ENCODE measurements at regions not wholly inside any gene's neighbourhood (a gene's known extent, or its start where the extent isn't known, plus 50 kb on each side); places are given as distances from the start of the nearest gene placed in this dataset.

DNA sequence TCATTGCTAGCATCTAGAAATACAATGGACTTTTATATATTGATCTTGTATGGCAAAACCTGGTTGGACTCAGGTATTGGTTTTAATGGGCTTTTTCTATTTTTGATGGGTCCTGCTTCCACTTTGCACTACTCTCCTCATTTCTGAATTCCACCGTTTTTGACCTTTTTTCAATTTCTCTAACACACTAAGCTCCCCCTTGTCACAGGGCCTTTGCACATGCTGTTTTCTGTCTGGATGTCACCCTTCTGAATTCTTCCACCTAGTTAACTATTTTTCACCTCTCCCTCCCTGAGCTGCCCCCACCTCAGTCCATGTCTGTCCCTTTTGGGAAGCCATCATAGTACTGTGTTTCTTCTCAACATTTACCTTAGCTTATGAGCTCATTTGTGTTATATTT is 112.7 kb upstream of the FRMD6 start:
- no peaks in the 10 kb centered on the region for H3K4me1 ChIP-seq (ENCODE audit: control insufficient read depth, low read depth, low read length)
- no peak overlapping the region for H3K27ac ChIP-seq (ENCODE audit: low read depth, low read length)
- H3K36me3 ChIP-seq (ENCODE audit: control insufficient read depth, insufficient read depth, low read length) = no peaks in the 10 kb centered on the region
- H2BK120ac ChIP-seq (ENCODE audit: low read depth, low read length) = no peak overlapping the region
- no peak overlapping the region for H3K18ac ChIP-seq (ENCODE audit: low read length)
- no peak overlapping the region for H2BK15ac ChIP-seq (replicated peaks; ENCODE audit: low read depth)
- H2AK5ac ChIP-seq (ENCODE audit: low read length) = no peak overlapping the region
- no CpG with 5 or more reads among the region's 1 CpG for WGBS (ENCODE audit: extremely low coverage, insufficient coverage, low lambda C conversion rate)
- H2BK5ac ChIP-seq (ENCODE audit: low read length) = no peak overlapping the region
- no peak overlapping the region for H3K23ac ChIP-seq (ENCODE audit: low read length)
- H3K4ac ChIP-seq (ENCODE audit: low read depth, low read length) = no peak overlapping the region
- no peak overlapping the region for H3K56ac ChIP-seq (ENCODE audit: low read length)
- H3K79me1 ChIP-seq (ENCODE audit: low read length) = no peaks in the 10 kb centered on the region
- no peaks in the 10 kb centered on the region for H3K79me2 ChIP-seq (ENCODE audit: control insufficient read depth, insufficient read depth, low read length)
- no peak overlapping the region for H3K9ac ChIP-seq (ENCODE audit: low read length)
- H3K27me3 ChIP-seq (ENCODE audit: insufficient read depth, low read length, poor library complexity) = no peaks in the 10 kb centered on the region
- no peak overlapping the region for H3K4me3 ChIP-seq (ENCODE audit: low read length)
- DNase-seq = no peak
- H4K8ac ChIP-seq (ENCODE audit: low read depth, low read length) = no peak overlapping the region
- no peak overlapping the region for H4K5ac ChIP-seq (ENCODE audit: low read length)
- H3K4me2 ChIP-seq (ENCODE audit: low read length) = no peak overlapping the region

DNA sequence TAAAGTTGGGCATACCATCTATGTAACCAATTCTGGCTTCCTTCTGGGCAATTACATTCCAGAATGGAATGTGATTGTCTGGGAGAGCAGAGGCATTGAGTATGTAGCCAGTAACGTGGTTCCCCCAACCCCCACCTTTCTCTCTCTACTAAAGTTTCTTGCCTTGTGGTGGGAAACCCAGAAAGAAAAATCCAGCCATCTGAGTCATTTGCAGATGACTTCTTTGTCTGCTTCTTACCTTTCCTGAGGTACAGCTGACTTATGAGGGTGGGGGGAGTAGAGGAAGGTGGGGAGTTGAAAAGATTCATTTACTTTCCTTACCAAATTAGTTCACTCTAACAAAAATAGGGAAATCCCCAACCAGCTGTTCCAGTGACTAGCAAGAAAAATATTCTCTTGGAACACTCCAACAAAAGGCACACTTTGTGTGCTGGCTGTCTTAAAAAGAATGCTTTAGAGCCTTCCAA is 112.1 kb upstream of the FRMD6 start:
- no peak overlapping the region for H3K27ac ChIP-seq (ENCODE audit: low read depth, low read length)
- DNase-seq = peak; percentile 86

DNA sequence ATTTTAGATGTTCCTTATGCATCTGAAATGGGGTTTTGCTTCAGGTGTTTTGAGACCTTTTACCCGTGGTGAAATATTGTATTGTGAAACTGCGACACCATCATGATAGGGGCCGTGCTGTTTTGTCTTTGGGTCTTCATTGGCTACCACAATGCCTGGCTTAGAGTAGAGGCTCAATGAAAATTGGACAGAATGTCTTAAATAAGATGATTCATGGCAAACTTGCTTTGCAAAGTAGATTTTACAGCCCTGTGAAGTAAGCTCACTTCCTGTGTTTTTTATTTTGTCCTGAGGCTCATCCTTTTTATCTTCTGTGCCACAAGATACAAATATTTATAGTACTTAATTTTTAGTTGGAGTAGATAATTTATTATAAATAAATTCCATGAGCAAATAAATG is 111.3 kb upstream of the FRMD6 start:
- Histone ChIP-seq H2BK5ac (ENCODE audit: low read length) (no peak overlapping the region), H3K18ac (ENCODE audit: low read length) (no peak overlapping the region), H4K8ac (ENCODE audit: low read depth, low read length) (no peak overlapping the region), H3K4me1 (ENCODE audit: control insufficient read depth, low read depth, low read length) (no peaks in the 10 kb centered on the region), H3K36me3 (ENCODE audit: control insufficient read depth, insufficient read depth, low read length) (no peaks in the 10 kb centered on the region), H3K79me2 (ENCODE audit: control insufficient read depth, insufficient read depth, low read length) (no peaks in the 10 kb centered on the region), H4K5ac (ENCODE audit: low read length) (no peak overlapping the region), H3K27ac (ENCODE audit: low read depth, low read length) (no peak overlapping the region), H3K4me3 (ENCODE audit: low read length) (no peak overlapping the region), H3K27me3 (ENCODE audit: insufficient read depth, low read length, poor library complexity) (no peaks in the 10 kb centered on the region), H3K4ac (ENCODE audit: low read depth, low read length) (no peak overlapping the region), H3K79me1 (ENCODE audit: low read length) (no peaks in the 10 kb centered on the region), H2BK120ac (ENCODE audit: low read depth, low read length) (peak overlapping the region; percentile 73), H3K23ac (ENCODE audit: low read length) (no peak overlapping the region), H3K4me2 (ENCODE audit: low read length) (no peak overlapping the region), H3K9ac (ENCODE audit: low read length) (no peak overlapping the region), H3K56ac (ENCODE audit: low read length) (no peak overlapping the region), H2AK5ac (ENCODE audit: low read length) (no peak overlapping the region), H2BK15ac (replicated peaks; ENCODE audit: low read depth) (no peak overlapping the region)
- no peak for DNase-seq
- WGBS (ENCODE audit: extremely low coverage, insufficient coverage, low lambda C conversion rate) = no CpG with 5 or more reads among the region's 3 CpGs

More for the DNA sequence above, 112.1 kb upstream of the FRMD6 start:
- Histone ChIP-seq H3K79me2 (ENCODE audit: control insufficient read depth, insufficient read depth, low read length) (no peaks in the 10 kb centered on the region), H3K4me2 (ENCODE audit: low read length) (no peak overlapping the region), H2BK120ac (ENCODE audit: low read depth, low read length) (no peak overlapping the region), H2AK5ac (ENCODE audit: low read length) (no peak overlapping the region), H3K4me1 (ENCODE audit: control insufficient read depth, low read depth, low read length) (no peaks in the 10 kb centered on the region), H4K8ac (ENCODE audit: low read depth, low read length) (no peak overlapping the region), H3K36me3 (ENCODE audit: control insufficient read depth, insufficient read depth, low read length) (no peaks in the 10 kb centered on the region), H3K23ac (ENCODE audit: low read length) (no peak overlapping the region), H2BK5ac (ENCODE audit: low read length) (no peak overlapping the region), H3K9ac (ENCODE audit: low read length) (no peak overlapping the region), H3K4me3 (ENCODE audit: low read length) (no peak overlapping the region), H3K18ac (ENCODE audit: low read length) (peak overlapping the region; percentile 51), H3K4ac (ENCODE audit: low read depth, low read length) (no peak overlapping the region), H3K79me1 (ENCODE audit: low read length) (no peaks in the 10 kb centered on the region), H4K5ac (ENCODE audit: low read length) (no peak overlapping the region), H3K27me3 (ENCODE audit: insufficient read depth, low read length, poor library complexity) (no peaks in the 10 kb centered on the region), H2BK15ac (replicated peaks; ENCODE audit: low read depth) (no peak overlapping the region), H3K56ac (ENCODE audit: low read length) (peak overlapping the region; percentile 47)
- no CpG with 5 or more reads among the region's 1 CpG for WGBS (ENCODE audit: extremely low coverage, insufficient coverage, low lambda C conversion rate)

- H3K9ac ChIP-seq (ENCODE audit: low read length) = no peak overlapping the region
Observed at GRCh38 chr14:51544471-51544870, 107.2 kb upstream of the FRMD6 start.

DNA sequence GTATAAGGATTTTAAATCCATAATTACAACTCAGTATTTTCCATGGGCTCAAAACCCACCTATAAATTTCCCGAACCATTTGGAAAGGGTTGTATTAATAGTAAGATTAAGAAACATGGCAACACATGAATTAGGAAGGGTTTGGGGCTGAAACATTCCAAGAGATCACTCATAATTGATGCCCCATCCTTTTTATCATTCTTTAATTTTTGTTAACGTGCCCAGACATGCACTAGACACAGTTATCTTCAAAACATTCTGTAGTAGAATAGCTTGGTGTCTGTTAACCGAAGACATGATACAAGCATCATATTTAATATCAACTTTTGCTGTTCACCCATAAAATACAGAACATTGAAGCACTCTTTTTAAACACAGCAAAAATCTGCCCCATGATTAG is 106.8 kb upstream of the FRMD6 start:
- H3K36me3 ChIP-seq (ENCODE audit: control insufficient read depth, insufficient read depth, low read length) = no peaks in the 10 kb centered on the region
- no CpG with 5 or more reads among the region's 3 CpGs for WGBS (ENCODE audit: extremely low coverage, insufficient coverage, low lambda C conversion rate)
- H3K23ac ChIP-seq (ENCODE audit: low read length) = no peak overlapping the region
- no peak overlapping the region for H3K4ac ChIP-seq (ENCODE audit: low read depth, low read length)
- H2BK120ac ChIP-seq (ENCODE audit: low read depth, low read length) = no peak overlapping the region
- no peak overlapping the region for H3K18ac ChIP-seq (ENCODE audit: low read length)
- H3K27ac ChIP-seq (ENCODE audit: low read depth, low read length) = no peak overlapping the region
- no peak overlapping the region for H3K4me2 ChIP-seq (ENCODE audit: low read length)
- H3K79me1 ChIP-seq (ENCODE audit: low read length) = no peaks in the 10 kb centered on the region
- H3K4me1 ChIP-seq (ENCODE audit: control insufficient read depth, low read depth, low read length) = no peaks in the 10 kb centered on the region
- H3K4me3 ChIP-seq (ENCODE audit: low read length) = no peak overlapping the region
- no peak overlapping the region for H3K56ac ChIP-seq (ENCODE audit: low read length)
- no peak overlapping the region for H2AK5ac ChIP-seq (ENCODE audit: low read length)
- H3K9ac ChIP-seq (ENCODE audit: low read length) = no peak overlapping the region
- no peaks in the 10 kb centered on the region for H3K27me3 ChIP-seq (ENCODE audit: insufficient read depth, low read length, poor library complexity)
- H4K5ac ChIP-seq (ENCODE audit: low read length) = no peak overlapping the region
- no peak overlapping the region for H2BK15ac ChIP-seq (replicated peaks; ENCODE audit: low read depth)
- H4K8ac ChIP-seq (ENCODE audit: low read depth, low read length) = no peak overlapping the region
- no peak overlapping the region for H2BK5ac ChIP-seq (ENCODE audit: low read length)
- H3K79me2 ChIP-seq (ENCODE audit: control insufficient read depth, insufficient read depth, low read length) = no peaks in the 10 kb centered on the region
- DNase-seq = no peak

More at GRCh38 chr14:51544471-51544870, 107.2 kb upstream of the FRMD6 start:
- H3K18ac ChIP-seq (ENCODE audit: low read length) = no peak overlapping the region
- no peak overlapping the region for H3K4me2 ChIP-seq (ENCODE audit: low read length)
- no peak overlapping the region for H3K27ac ChIP-seq (ENCODE audit: low read depth, low read length)
- WGBS (ENCODE audit: extremely low coverage, insufficient coverage, low lambda C conversion rate) = no CpG with 5 or more reads among the region's 4 CpGs
- no peak overlapping the region for H3K23ac ChIP-seq (ENCODE audit: low read length)
- H2AK5ac ChIP-seq (ENCODE audit: low read length) = no peak overlapping the region
- no peak overlapping the region for H2BK120ac ChIP-seq (ENCODE audit: low read depth, low read length)
- no peak overlapping the region for H2BK5ac ChIP-seq (ENCODE audit: low read length)
- H4K8ac ChIP-seq (ENCODE audit: low read depth, low read length) = no peak overlapping the region
- DNase-seq = no peak
- no peak overlapping the region for H2BK15ac ChIP-seq (replicated peaks; ENCODE audit: low read depth)
- H3K36me3 ChIP-seq (ENCODE audit: control insufficient read depth, insufficient read depth, low read length) = no peaks in the 10 kb centered on the region
- H3K4me3 ChIP-seq (ENCODE audit: low read length) = no peak overlapping the region
- H3K56ac ChIP-seq (ENCODE audit: low read length) = no peak overlapping the region
- H3K79me2 ChIP-seq (ENCODE audit: control insufficient read depth, insufficient read depth, low read length) = no peaks in the 10 kb centered on the region
- no peaks in the 10 kb centered on the region for H3K4me1 ChIP-seq (ENCODE audit: control insufficient read depth, low read depth, low read length)
- H3K79me1 ChIP-seq (ENCODE audit: low read length) = no peaks in the 10 kb centered on the region
- no peaks in the 10 kb centered on the region for H3K27me3 ChIP-seq (ENCODE audit: insufficient read depth, low read length, poor library complexity)
- no peak overlapping the region for H4K5ac ChIP-seq (ENCODE audit: low read length)
- H3K4ac ChIP-seq (ENCODE audit: low read depth, low read length) = no peak overlapping the region

- no peak overlapping the region for H3K27ac ChIP-seq (ENCODE audit: low read depth, low read length)
Observed at GRCh38 chr14:51545396-51545795, 106.3 kb upstream of the FRMD6 start.

More at GRCh38 chr14:51545396-51545795, 106.3 kb upstream of the FRMD6 start:
- no peak for DNase-seq
- Histone ChIP-seq H3K27me3 (ENCODE audit: insufficient read depth, low read length, poor library complexity) (no peaks in the 10 kb centered on the region), H4K8ac (ENCODE audit: low read depth, low read length) (peak overlapping the region; percentile 13), H3K9ac (ENCODE audit: low read length) (no peak overlapping the region), H3K18ac (ENCODE audit: low read length) (no peak overlapping the region), H4K5ac (ENCODE audit: low read length) (no peak overlapping the region), H3K23ac (ENCODE audit: low read length) (no peak overlapping the region), H3K4me2 (ENCODE audit: low read length) (no peak overlapping the region), H2BK15ac (replicated peaks; ENCODE audit: low read depth) (no peak overlapping the region), H3K36me3 (ENCODE audit: control insufficient read depth, insufficient read depth, low read length) (no peaks in the 10 kb centered on the region), H3K56ac (ENCODE audit: low read length) (no peak overlapping the region), H3K4ac (ENCODE audit: low read depth, low read length) (no peak overlapping the region), H3K4me3 (ENCODE audit: low read length) (no peak overlapping the region), H3K4me1 (ENCODE audit: control insufficient read depth, low read depth, low read length) (no peaks in the 10 kb centered on the region), H3K79me2 (ENCODE audit: control insufficient read depth, insufficient read depth, low read length) (no peaks in the 10 kb centered on the region), H3K79me1 (ENCODE audit: low read length) (no peaks in the 10 kb centered on the region), H2AK5ac (ENCODE audit: low read length) (no peak overlapping the region), H2BK120ac (ENCODE audit: low read depth, low read length) (no peak overlapping the region), H2BK5ac (ENCODE audit: low read length) (no peak overlapping the region)
- WGBS (ENCODE audit: extremely low coverage, insufficient coverage, low lambda C conversion rate) = no CpG with 5 or more reads among the region's 3 CpGs
